Transverse colon (tissue), 4 donors: ENCODE measurements at regions not wholly inside any gene's neighbourhood (a gene's known extent, or its start where the extent isn't known, plus 50 kb on each side); places are given as distances from the start of the nearest gene placed in this dataset.

ENCODE experiments used
- CTCF ChIP-seq, 5 experiments: fragments of 200-600 bp in 3 of 5; fragments of 450-650 bp in 2 of 5; sonication (generic) in 3 of 5; IDR thresholded peaks; 1 replicate in 2 of 5; 2 replicates in 3 of 5; pipeline ENCODE4 v1.5.1; 2016 to 2017; ENCODE audit warnings: antibody characterized with exemption in 5 of 5, inconsistent platforms in 3 of 5, mild to moderate bottlenecking in 2 of 5, moderate library complexity in 1 of 5
- POLR2A ChIP-seq: fragments of 450-650 bp; IDR thresholded peaks from one replicate; pipeline ENCODE4 v1.6.1; 2016; ENCODE audit warnings: antibody characterized with exemption, mild to moderate bottlenecking, moderate library complexity
- POLR2AphosphoS5 ChIP-seq, 3 donors: sonication (generic); formaldehyde crosslinking; IDR thresholded peaks; one replicate each; pipeline ENCODE4 v1.6.1; 2016; ENCODE audit warnings: antibody characterized with exemption in 3 of 3

GRCh38 chr7:125648543-125648942 lies 718.9 kb upstream of the POT1 start:
- TF ChIP-seq CTCF (IDR thresholded peaks at IDR 0.05) (no peak), POLR2AphosphoS5 (IDR thresholded peaks at IDR 0.05) (no peak), POLR2A (no peak)
